ENCODE measurements at regions not wholly inside any gene's neighbourhood (a gene's known extent, or its start where the extent isn't known, plus 50 kb on each side); places are given as distances from the start of the nearest gene placed in this dataset.

GRCh38 chr4:164396439-164396838 lies 357.5 kb upstream of the SMIM31 start:
- TF ChIP-seq AR (CRISPR knock-in tag; IDR thresholded peaks at IDR 0.05) = no peak
- TF ChIP-seq FOXP4 (CRISPR knock-in tag; IDR thresholded peaks at IDR 0.05) = no peak
- TF ChIP-seq CTCF (IDR thresholded peaks at IDR 0.05) = no peak
- no peak for TF ChIP-seq SP1 (CRISPR knock-in tag; conservative IDR thresholded peaks at IDR 0.05)
- no peak for TF ChIP-seq FOXP1 (CRISPR knock-in tag; IDR thresholded peaks at IDR 0.05; ENCODE audit: borderline replicate concordance)
- no peak for TF ChIP-seq JUN (CRISPR knock-in tag; IDR thresholded peaks at IDR 0.05)
- TF ChIP-seq ZNF281 (CRISPR knock-in tag; IDR thresholded peaks at IDR 0.05) = no peak
- no peak for TF ChIP-seq ELF4 (CRISPR knock-in tag; IDR thresholded peaks at IDR 0.05; ENCODE audit: low read depth)

All from WTC11 (cell line).